CD4-positive, alpha-beta T cell (primary cell): ENCODE measurements at regions not wholly inside any gene's neighbourhood (a gene's known extent, or its start where the extent isn't known, plus 50 kb on each side); places are given as distances from the start of the nearest gene placed in this dataset.

Source experiments
- ATAC-seq: fragments of 200-7000 bp; cut with Tn5 transposase; one replicate; pipeline ENCODE4 v1.10.0; 2022; ENCODE audit warnings: mild to moderate bottlenecking; ENCODE audit not compliant: poor library complexity
- CTCF ChIA-PET: fragments of 350-600 bp; sonication (Branson Sonifier 250); formaldehyde crosslinking; loops from one replicate; lab custom pipeline; 2021; ENCODE audit warnings: antibody characterized with exemption, inconsistent platforms; lab: Charles Lee
- POLR2A ChIA-PET: fragments of 350-600 bp; sonication (Branson Sonifier 250); formaldehyde crosslinking; loops from one replicate; lab custom pipeline; 2021; ENCODE audit warnings: antibody characterized with exemption, inconsistent platforms; lab: Charles Lee
- DNase-seq, 14 experiments: peaks; one replicate each; pipeline ENCODE4 v3.0.0-alpha.2; 2013 to 2020; ENCODE audit warnings: mixed read lengths in 2 of 14
- H3K27ac ChIP-seq, 2 donors: one replicate each; pipeline versions ENCODE4 v1.5.1 to v1.7.0; 2013; ENCODE audit warnings: low read length in 2 of 2, low read depth in 1 of 2, mild to moderate bottlenecking in 1 of 2
- H3K27me3 ChIP-seq, 2 experiments: 1 replicate in 1 of 2; 2 replicates in 1 of 2; pipeline versions ENCODE4 v1.6.1 to v1.7.0; 2013; ENCODE audit warnings: low read length in 2 of 2, control low read depth in 1 of 2, mild to moderate bottlenecking in 1 of 2, moderate library complexity in 1 of 2; ENCODE audit not compliant: insufficient read depth in 2 of 2, control insufficient read depth in 1 of 2
- H3K36me3 ChIP-seq: one replicate; pipeline ENCODE4 v1.6.1; 2013; ENCODE audit warnings: low read length, control low read depth; ENCODE audit not compliant: insufficient read depth
- H3K4me1 ChIP-seq: one replicate; pipeline ENCODE4 v1.6.1; 2013; ENCODE audit warnings: low read length, control low read depth; ENCODE audit not compliant: insufficient read depth
- H3K4me3 ChIP-seq: one replicate; pipeline ENCODE4 v1.5.1; 2013; ENCODE audit warnings: mild to moderate bottlenecking, low read length, moderate library complexity
- H3K9me3 ChIP-seq, 2 experiments: 1 replicate in 1 of 2; 2 replicates in 1 of 2; pipeline versions ENCODE4 v1.6.1 to v1.7.0; 2013; ENCODE audit warnings: low read length in 2 of 2, mild to moderate bottlenecking in 2 of 2, control low read depth in 1 of 2, moderate library complexity in 1 of 2; ENCODE audit not compliant: control insufficient read depth in 1 of 2, insufficient read depth in 1 of 2
- H3K27ac Mint-ChIP-seq: one replicate; pipeline ENCODE4 v1.8.0; 2020; ENCODE audit warnings: mixed read lengths
- H3K27me3 Mint-ChIP-seq: one replicate; pipeline ENCODE4 v1.8.0; 2021; ENCODE audit warnings: mixed read lengths
- H3K36me3 Mint-ChIP-seq: one replicate; pipeline ENCODE4 v1.8.0; 2021; ENCODE audit warnings: low read depth, mixed read lengths
- H3K4me1 Mint-ChIP-seq: one replicate; pipeline ENCODE4 v1.8.0; 2021; ENCODE audit warnings: low read depth, mixed read lengths
- H3K4me3 Mint-ChIP-seq: one replicate; pipeline ENCODE4 v1.8.0; 2020; ENCODE audit warnings: mild to moderate bottlenecking, mixed read lengths
- H3K9me3 Mint-ChIP-seq: one replicate; pipeline ENCODE4 v1.8.0; 2020; ENCODE audit warnings: mixed read lengths
- CTCF ChIP-seq: fragments of 200-600 bp; IDR thresholded peaks from one replicate; pipeline ENCODE4 v1.8.0; 2022; ENCODE audit warnings: antibody characterized with exemption, mild to moderate bottlenecking
- intact Hi-C, 2 experiments: fragments of 100-400 bp; cut with DNase I in 1 of 2; cut with micrococcal nuclease in 1 of 2; formaldehyde crosslinking; loops; one replicate each; pipeline versions ENCODE4 v1.15.1 to v1.9.0; 2023 to 2025; cut with DNase I, micrococcal nuclease

- H3K4me3 ChIP-seq = no peak overlapping the region
- DNase-seq = no peak
- H3K36me3 Mint-ChIP-seq = no peaks in the 10 kb centered on the region
- no peak overlapping the region for H3K27ac Mint-ChIP-seq
- H3K27me3 Mint-ChIP-seq = peaks cover 16% of the 10 kb centered on the region
- no peaks in the 10 kb centered on the region for H3K36me3 ChIP-seq
- no peaks in the 10 kb centered on the region for H3K4me1 Mint-ChIP-seq
- ChIA-PET POLR2A (no interaction called here), CTCF (no interaction called here)
- TF ChIP-seq CTCF = no peak
- H3K27me3 ChIP-seq = peaks cover 0 to 2% of the 10 kb centered on the region in 2 experiments
- H3K27ac ChIP-seq = no peak overlapping the region
- no peak overlapping the region for H3K4me3 Mint-ChIP-seq
- intact Hi-C loops = no loop called here
- no peaks in the 10 kb centered on the region for H3K9me3 Mint-ChIP-seq
- peaks cover 0 to 27% of the 10 kb centered on the region in 2 experiments for H3K9me3 ChIP-seq
- no peak for ATAC-seq
- H3K4me1 ChIP-seq = no peaks in the 10 kb centered on the region
Measured at GRCh38 chr16:49019831-49020230, 261.8 kb downstream of the CBLN1 start.

GRCh38 chr16:49019081-49019633 is 262.5 kb downstream of the CBLN1 start:
- no peaks in the 10 kb centered on the region for H3K4me1 ChIP-seq
- no peak for TF ChIP-seq CTCF

GRCh38 chr16:49018259-49018931 is 263.2 kb downstream of the CBLN1 start:
- Histone ChIP-seq H3K27me3 (peaks cover 0 to 2% of the 10 kb centered on the region in 2 experiments), H3K4me1 (no peaks in the 10 kb centered on the region), H3K4me3 (no peak overlapping the region), H3K36me3 (no peaks in the 10 kb centered on the region), H3K27ac (no peak overlapping the region), H3K9me3 (peaks cover 0 to 25% of the 10 kb centered on the region in 2 experiments)
- no peak for TF ChIP-seq CTCF
- no peak overlapping the region for H3K27ac Mint-ChIP-seq
- ChIA-PET CTCF (no interaction called here), POLR2A (no interaction called here)
- no peaks in the 10 kb centered on the region for H3K4me1 Mint-ChIP-seq
- peaks cover 15% of the 10 kb centered on the region for H3K27me3 Mint-ChIP-seq
- no peaks in the 10 kb centered on the region for H3K9me3 Mint-ChIP-seq
- intact Hi-C loops = no loop called here
- DNase-seq (no peak), ATAC-seq (no peak)
- no peak overlapping the region for H3K4me3 Mint-ChIP-seq
- H3K36me3 Mint-ChIP-seq = no peaks in the 10 kb centered on the region

More at GRCh38 chr16:49019081-49019633, 262.5 kb downstream of the CBLN1 start:
- intact Hi-C loops = no loop called here
- ChIA-PET POLR2A (no interaction called here), CTCF (no interaction called here)
- ATAC-seq = no peak
- Mint-ChIP-seq H3K4me3 (no peak overlapping the region), H3K9me3 (no peaks in the 10 kb centered on the region), H3K27me3 (peaks cover 16% of the 10 kb centered on the region), H3K27ac (no peak overlapping the region), H3K36me3 (no peaks in the 10 kb centered on the region), H3K4me1 (no peaks in the 10 kb centered on the region)
- Histone ChIP-seq H3K4me3 (no peak overlapping the region), H3K27ac (no peak overlapping the region), H3K27me3 (peaks cover 0 to 2% of the 10 kb centered on the region in 2 experiments), H3K9me3 (peaks cover 0 to 28% of the 10 kb centered on the region in 2 experiments), H3K36me3 (no peaks in the 10 kb centered on the region)
- no peak for DNase-seq
